CD1c-positive myeloid dendritic cell (primary cell): ENCODE measurements at regions not wholly inside any gene's neighbourhood (a gene's known extent, or its start where the extent isn't known, plus 50 kb on each side); places are given as distances from the start of the nearest gene placed in this dataset.

ENCODE experiments used
- DNase-seq: peaks from one replicate; pipeline ENCODE4 v3.0.0-alpha.2; 2016; ENCODE audit errors: extremely low spot score

GRCh38 chr2:20560011-20560410 is 90.9 kb downstream of the HS1BP3 start:
- no peak for DNase-seq

- no peak for DNase-seq
Observed at GRCh38 chr2:20560891-20561636, 89.8 kb downstream of the HS1BP3 start.

GRCh38 chr2:20561637-20562454 is 89.1 kb downstream of the HS1BP3 start:
- no peak for DNase-seq

GRCh38 chr2:20562540-20563225 is 88.2 kb downstream of the HS1BP3 start:
- no peak for DNase-seq

- DNase-seq: no peak
Observed at GRCh38 chr2:20563251-20563650, 87.6 kb downstream of the HS1BP3 start.

- no peak for DNase-seq
Observed at GRCh38 chr2:20563833-20564232, 87.1 kb downstream of the HS1BP3 start.

- DNase-seq: no peak
Observed at GRCh38 chr2:20565101-20565622, 85.7 kb downstream of the HS1BP3 start.

GRCh38 chr2:20565623-20566236 is 85.2 kb downstream of the HS1BP3 start:
- no peak for DNase-seq

GRCh38 chr2:20566331-20566730 is 84.6 kb downstream of the HS1BP3 start:
- no peak for DNase-seq

- DNase-seq: no peak
Observed at GRCh38 chr2:20567159-20567925, 83.6 kb downstream of the HS1BP3 start.
